Liver (tissue), 3 donors: ENCODE measurements at regions not wholly inside any gene's neighbourhood (a gene's known extent, or its start where the extent isn't known, plus 50 kb on each side); places are given as distances from the start of the nearest gene placed in this dataset.

Experiments
- CTCF ChIP-seq: fragments of 150-350 bp; IDR thresholded peaks from 2 replicates; pipeline ENCODE4 v1.5.1; 2017; ENCODE audit warnings: improper control_type of control experiment, low read depth, low read length; ENCODE audit not compliant: missing input control
- FOXA1 ChIP-seq: IDR thresholded peaks from 2 replicates; pipeline ENCODE4 v1.6.1; 2016; ENCODE audit warnings: antibody characterized with exemption
- GABPA ChIP-seq, 2 donors: IDR thresholded peaks in 1 of 2; conservative IDR thresholded peaks in 1 of 2; 2 replicates each; pipeline ENCODE4 v1.6.1; 2016; ENCODE audit warnings: antibody characterized with exemption in 2 of 2, mild to moderate bottlenecking in 1 of 2, moderate library complexity in 1 of 2
- JUND ChIP-seq, 2 donors: IDR thresholded peaks; 2 replicates each; pipeline ENCODE4 v1.6.1; 2016; ENCODE audit warnings: antibody characterized with exemption in 2 of 2
- MAX ChIP-seq: IDR thresholded peaks from 2 replicates; pipeline ENCODE4 v1.6.1; 2016; ENCODE audit warnings: antibody characterized with exemption
- RAD21 ChIP-seq, 2 donors: IDR thresholded peaks; 2 replicates each; pipeline ENCODE4 v1.6.1; 2016; ENCODE audit warnings: antibody characterized with exemption in 2 of 2, mild to moderate bottlenecking in 2 of 2
- REST ChIP-seq: IDR thresholded peaks from 2 replicates; pipeline ENCODE4 v1.6.1; 2016; ENCODE audit warnings: antibody characterized with exemption, mild to moderate bottlenecking
- SP1 ChIP-seq: IDR thresholded peaks from 2 replicates; pipeline ENCODE4 v1.6.1; 2018; ENCODE audit warnings: antibody characterized with exemption, mild to moderate bottlenecking
- TAF1 ChIP-seq: conservative IDR thresholded peaks from 2 replicates; pipeline ENCODE4 v1.6.1; 2016; ENCODE audit warnings: antibody characterized with exemption, mild to moderate bottlenecking
- YY1 ChIP-seq: IDR thresholded peaks from 2 replicates; pipeline ENCODE4 v1.6.1; 2016; ENCODE audit warnings: antibody characterized with exemption, mild to moderate bottlenecking
- donor health status: healthy.
- donor health status: healthy.

- TF ChIP-seq CTCF (no peak), YY1 (no peak), MAX (no peak), RAD21 (IDR thresholded peaks at IDR 0.05) (peak in 1 of 2 donors; percentile 19), GABPA (IDR thresholded peaks at IDR 0.05 in 1 of 2, conservative IDR thresholded peaks at IDR 0.05 in 1 of 2) (no peak), SP1 (no peak), TAF1 (no peak), JUND (IDR thresholded peaks at IDR 0.05) (no peak), REST (no peak), FOXA1 (no peak)
Measured at GRCh38 chr22:26763633-26764361, 106.4 kb downstream of the MIAT start.
